ENCODE measurements at regions not wholly inside any gene's neighbourhood (a gene's known extent, or its start where the extent isn't known, plus 50 kb on each side); places are given as distances from the start of the nearest gene placed in this dataset.
A peak's percentile ranks its signal among the peaks of the same experiment; 100 is the strongest.

DNA sequence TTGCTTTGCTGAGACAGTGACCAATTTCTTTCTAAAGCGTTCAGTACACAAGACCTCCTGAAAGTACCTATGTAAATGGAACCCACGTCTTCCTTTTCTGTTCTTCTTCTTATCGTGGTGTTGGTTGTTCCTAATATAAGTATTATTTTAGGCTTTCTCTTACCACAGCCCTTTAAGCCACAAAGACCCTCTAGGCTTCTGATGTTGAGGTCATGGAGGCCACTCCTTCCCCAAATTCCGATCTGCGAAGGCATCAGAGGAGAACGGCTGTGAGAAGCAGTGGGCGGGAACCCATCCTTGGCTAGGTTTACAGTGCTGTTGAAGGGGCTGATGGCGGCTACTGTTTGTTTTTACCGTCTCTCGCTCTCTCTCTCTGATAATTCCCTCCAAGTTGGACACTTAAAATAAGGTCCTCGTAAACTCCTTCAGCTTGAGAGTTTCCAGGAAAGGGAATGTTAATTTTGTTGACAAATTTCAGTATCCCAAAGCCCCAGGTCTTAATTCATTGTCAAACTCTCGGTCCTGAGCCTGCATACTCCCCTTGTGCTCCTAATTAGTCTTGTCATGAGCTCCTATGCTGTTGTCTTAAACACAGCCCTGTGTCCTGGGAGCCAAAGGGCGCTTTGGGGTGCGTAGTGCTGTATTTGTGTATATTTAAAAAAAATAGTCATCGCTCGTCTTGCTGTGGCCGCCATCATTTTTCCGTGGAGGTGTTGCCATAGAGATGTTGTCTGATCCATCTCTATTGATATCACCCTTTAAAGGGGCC lies 178.8 kb downstream of the OPA1 start:
- Histone ChIP-seq H3K36me3 (ENCODE audit: control insufficient read depth, insufficient read depth, low read length) (no peaks in the 10 kb centered on the region), H3K4me3 (ENCODE audit: low read depth, low read length) (no peak overlapping the region), H3K27me3 (ENCODE audit: control insufficient read depth, insufficient read depth, low read length) (no peaks in the 10 kb centered on the region), H3K4me2 (ENCODE audit: low read length) (peak overlapping the region; percentile 18), H3K27ac (no peak overlapping the region), H3K4me1 (peaks cover 25% of the 10 kb centered on the region), H3K79me2 (no peaks in the 10 kb centered on the region), H3K9ac (no peak overlapping the region), H2AFZ (peak overlapping the region; percentile 8), H3K9me3 (ENCODE audit: control insufficient read depth, low read length) (no peaks in the 10 kb centered on the region)
- TF ChIP-seq, protein P1, sequence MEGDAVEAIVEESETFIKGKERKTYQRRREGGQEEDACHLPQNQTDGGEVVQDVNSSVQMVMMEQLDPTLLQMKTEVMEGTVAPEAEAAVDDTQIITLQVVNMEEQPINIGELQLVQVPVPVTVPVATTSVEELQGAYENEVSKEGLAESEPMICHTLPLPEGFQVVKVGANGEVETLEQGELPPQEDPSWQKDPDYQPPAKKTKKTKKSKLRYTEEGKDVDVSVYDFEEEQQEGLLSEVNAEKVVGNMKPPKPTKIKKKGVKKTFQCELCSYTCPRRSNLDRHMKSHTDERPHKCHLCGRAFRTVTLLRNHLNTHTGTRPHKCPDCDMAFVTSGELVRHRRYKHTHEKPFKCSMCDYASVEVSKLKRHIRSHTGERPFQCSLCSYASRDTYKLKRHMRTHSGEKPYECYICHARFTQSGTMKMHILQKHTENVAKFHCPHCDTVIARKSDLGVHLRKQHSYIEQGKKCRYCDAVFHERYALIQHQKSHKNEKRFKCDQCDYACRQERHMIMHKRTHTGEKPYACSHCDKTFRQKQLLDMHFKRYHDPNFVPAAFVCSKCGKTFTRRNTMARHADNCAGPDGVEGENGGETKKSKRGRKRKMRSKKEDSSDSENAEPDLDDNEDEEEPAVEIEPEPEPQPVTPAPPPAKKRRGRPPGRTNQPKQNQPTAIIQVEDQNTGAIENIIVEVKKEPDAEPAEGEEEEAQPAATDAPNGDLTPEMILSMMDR (IDR thresholded peaks at IDR 0.05): no peak

DNA sequence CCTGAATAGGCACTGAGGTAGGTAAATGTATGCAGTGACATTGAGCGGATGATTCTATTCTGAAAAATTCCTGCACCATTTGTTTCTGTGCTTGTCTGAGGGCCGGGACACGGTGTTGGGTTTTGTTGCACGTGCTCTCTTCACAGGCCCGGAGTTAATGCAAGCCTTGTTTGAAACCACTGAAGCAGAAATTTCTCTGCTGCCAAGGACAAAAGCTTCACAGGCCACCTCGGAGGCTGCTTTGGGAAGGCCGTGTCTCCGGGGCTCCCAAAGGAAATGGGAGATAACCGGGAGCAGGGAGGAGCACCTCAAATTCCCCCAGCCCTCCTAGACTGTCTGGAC lies 179.4 kb downstream of the OPA1 start:
- no peaks in the 10 kb centered on the region for H3K27me3 ChIP-seq (ENCODE audit: control insufficient read depth, insufficient read depth, low read length)
- H3K4me1 ChIP-seq: peaks cover 22% of the 10 kb centered on the region
- TF ChIP-seq, protein P1 (IDR thresholded peaks at IDR 0.05): no peak
- peak overlapping the region; percentile 8 for H2AFZ ChIP-seq
- H3K27ac ChIP-seq: no peak overlapping the region
- no peak overlapping the region for H3K9ac ChIP-seq
- no peaks in the 10 kb centered on the region for H3K79me2 ChIP-seq
- no peak overlapping the region for H3K4me3 ChIP-seq (ENCODE audit: low read depth, low read length)
- H3K36me3 ChIP-seq (ENCODE audit: control insufficient read depth, insufficient read depth, low read length): no peaks in the 10 kb centered on the region
- H3K9me3 ChIP-seq (ENCODE audit: control insufficient read depth, low read length): no peaks in the 10 kb centered on the region
- peak overlapping the region; percentile 18 for H3K4me2 ChIP-seq (ENCODE audit: low read length)

DNA sequence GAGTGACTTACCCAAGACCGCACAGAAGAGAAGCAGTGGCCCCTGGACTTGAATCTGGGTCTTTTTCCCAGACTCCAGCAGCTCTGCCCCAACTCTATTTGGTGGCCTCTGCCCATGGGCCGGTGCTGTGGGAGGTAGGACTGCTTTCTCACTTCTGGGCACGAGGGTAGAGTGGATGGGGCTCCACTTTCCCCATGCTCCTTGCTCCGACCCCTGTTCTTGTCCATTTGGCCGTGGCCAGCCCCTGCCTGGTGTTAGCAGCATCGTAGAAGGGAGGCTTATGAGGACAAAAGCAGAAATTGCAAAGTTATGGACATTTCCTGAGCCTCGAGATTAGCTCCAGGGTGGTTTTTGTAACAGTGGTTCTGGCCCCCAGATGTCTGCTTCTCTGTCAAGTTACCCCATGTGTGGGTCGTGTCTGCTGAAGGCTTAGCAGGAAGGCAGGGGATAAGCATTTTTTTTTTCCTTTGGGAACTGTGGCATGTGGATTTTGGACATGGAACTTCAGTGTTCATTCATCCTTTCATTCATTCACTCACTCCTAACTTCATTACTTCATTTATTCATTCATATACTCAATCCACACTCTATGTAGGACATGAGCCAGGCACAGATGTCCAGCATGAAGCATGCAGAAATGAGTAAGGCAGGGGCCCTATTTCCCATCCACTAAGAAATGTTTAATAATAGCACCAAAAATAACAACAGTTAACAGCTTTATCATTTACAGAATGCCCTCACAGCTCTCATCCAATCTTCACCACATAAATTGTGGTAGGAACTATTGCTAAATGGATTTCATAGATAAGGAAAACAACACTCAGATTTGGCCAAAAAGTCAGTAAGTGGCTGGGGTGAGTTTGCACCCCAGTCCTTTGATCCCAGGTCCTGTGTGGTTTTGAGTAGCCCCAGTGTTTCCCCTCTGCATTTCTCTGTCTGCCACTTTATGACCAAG lies 180.5 kb downstream of the OPA1 start:
- no peak overlapping the region for H3K27ac ChIP-seq
- H3K4me3 ChIP-seq (ENCODE audit: low read depth, low read length): no peak overlapping the region
- no peak overlapping the region for H3K4me2 ChIP-seq (ENCODE audit: low read length)
- H3K9me3 ChIP-seq (ENCODE audit: control insufficient read depth, low read length): no peaks in the 10 kb centered on the region
- H3K36me3 ChIP-seq (ENCODE audit: control insufficient read depth, insufficient read depth, low read length): no peaks in the 10 kb centered on the region
- TF ChIP-seq, protein P1 (IDR thresholded peaks at IDR 0.05): no peak
- H3K79me2 ChIP-seq: no peaks in the 10 kb centered on the region
- peaks cover 15% of the 10 kb centered on the region for H3K4me1 ChIP-seq
- no peak overlapping the region for H3K9ac ChIP-seq
- H2AFZ ChIP-seq: no peak overlapping the region
- H3K27me3 ChIP-seq (ENCODE audit: control insufficient read depth, insufficient read depth, low read length): no peaks in the 10 kb centered on the region

DNA sequence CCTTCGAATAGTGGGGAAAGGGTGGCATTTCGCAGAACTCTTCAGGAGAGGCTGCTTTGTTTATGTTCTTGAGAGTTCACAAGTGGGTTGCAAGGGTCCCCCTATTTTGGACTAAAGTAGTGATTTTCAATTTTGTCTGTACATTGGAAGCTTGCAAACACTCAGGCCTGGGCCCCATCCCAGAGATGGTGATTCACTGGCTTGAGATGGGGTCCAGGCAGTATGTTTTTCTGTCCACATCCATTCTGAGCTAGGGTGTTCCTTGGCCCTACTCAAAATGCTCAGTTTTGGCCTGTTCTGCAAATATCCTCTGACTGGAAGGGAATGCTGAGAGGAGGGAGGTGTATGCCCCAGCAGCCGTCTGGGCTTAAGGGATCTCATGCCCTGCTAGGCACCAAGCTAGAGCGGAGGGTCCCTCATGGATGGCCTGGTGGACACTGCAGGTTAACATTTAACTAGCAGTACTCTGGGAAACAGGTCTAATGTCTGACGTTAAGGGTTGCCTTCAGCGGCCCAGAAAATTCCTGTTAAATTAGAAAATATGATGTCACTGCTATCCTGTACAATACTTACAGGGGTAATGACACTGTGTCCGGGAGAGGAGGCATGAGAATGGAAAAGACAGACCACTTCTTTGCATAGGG lies 181.4 kb downstream of the OPA1 start:
- Histone ChIP-seq H3K4me2 (ENCODE audit: low read length) (no peak overlapping the region), H3K36me3 (ENCODE audit: control insufficient read depth, insufficient read depth, low read length) (no peaks in the 10 kb centered on the region), H2AFZ (no peak overlapping the region), H3K4me1 (peaks cover 15% of the 10 kb centered on the region), H3K79me2 (no peaks in the 10 kb centered on the region), H3K27me3 (ENCODE audit: control insufficient read depth, insufficient read depth, low read length) (no peaks in the 10 kb centered on the region), H3K4me3 (ENCODE audit: low read depth, low read length) (no peak overlapping the region), H3K9ac (no peak overlapping the region), H3K27ac (no peak overlapping the region), H3K9me3 (ENCODE audit: control insufficient read depth, low read length) (no peaks in the 10 kb centered on the region)
- TF ChIP-seq, protein P1 (IDR thresholded peaks at IDR 0.05): no peak
